Esophagus muscularis mucosa (tissue), 3 donors: ENCODE measurements at regions not wholly inside any gene's neighbourhood (a gene's known extent, or its start where the extent isn't known, plus 50 kb on each side); places are given as distances from the start of the nearest gene placed in this dataset.

Experiments
- POLR2AphosphoS5 ChIP-seq, 2 donors: sonication (generic); formaldehyde crosslinking; IDR thresholded peaks; one replicate each; pipeline ENCODE4 v1.6.1; 2017; ENCODE audit warnings: antibody characterized with exemption in 2 of 2
- TF ChIP-seq, protein P1 (sequence below), 3 experiments: fragments of 200-600 bp in 2 of 3; fragments of 450-650 bp in 1 of 3; sonication (generic) in 2 of 3; IDR thresholded peaks; one replicate each; pipeline ENCODE4 v1.5.1; 2017 to 2019; ENCODE audit warnings: antibody characterized with exemption in 3 of 3, mild to moderate bottlenecking in 2 of 3, moderate library complexity in 1 of 3

DNA sequence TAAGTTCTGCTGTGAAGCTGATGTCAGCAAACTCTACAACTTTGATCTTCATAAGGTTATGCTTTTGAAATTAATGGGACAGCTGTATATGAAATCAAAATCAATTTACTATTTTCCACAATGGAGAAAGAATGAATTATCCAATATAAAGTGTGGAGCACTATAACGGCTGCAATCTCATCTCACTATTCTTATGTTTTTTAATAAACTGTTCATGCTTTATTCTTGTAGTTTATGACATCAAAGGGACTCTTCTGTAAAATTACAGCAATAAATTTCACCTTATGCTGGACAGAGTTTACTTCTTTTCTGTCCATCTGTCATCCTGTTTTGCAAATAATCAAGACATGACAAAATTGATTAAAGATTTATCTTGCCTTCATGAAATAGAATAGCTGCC lies 192.5 kb downstream of the TECRL start:
- no peak for TF ChIP-seq POLR2AphosphoS5 (IDR thresholded peaks at IDR 0.05)
- TF ChIP-seq, protein P1, sequence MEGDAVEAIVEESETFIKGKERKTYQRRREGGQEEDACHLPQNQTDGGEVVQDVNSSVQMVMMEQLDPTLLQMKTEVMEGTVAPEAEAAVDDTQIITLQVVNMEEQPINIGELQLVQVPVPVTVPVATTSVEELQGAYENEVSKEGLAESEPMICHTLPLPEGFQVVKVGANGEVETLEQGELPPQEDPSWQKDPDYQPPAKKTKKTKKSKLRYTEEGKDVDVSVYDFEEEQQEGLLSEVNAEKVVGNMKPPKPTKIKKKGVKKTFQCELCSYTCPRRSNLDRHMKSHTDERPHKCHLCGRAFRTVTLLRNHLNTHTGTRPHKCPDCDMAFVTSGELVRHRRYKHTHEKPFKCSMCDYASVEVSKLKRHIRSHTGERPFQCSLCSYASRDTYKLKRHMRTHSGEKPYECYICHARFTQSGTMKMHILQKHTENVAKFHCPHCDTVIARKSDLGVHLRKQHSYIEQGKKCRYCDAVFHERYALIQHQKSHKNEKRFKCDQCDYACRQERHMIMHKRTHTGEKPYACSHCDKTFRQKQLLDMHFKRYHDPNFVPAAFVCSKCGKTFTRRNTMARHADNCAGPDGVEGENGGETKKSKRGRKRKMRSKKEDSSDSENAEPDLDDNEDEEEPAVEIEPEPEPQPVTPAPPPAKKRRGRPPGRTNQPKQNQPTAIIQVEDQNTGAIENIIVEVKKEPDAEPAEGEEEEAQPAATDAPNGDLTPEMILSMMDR (IDR thresholded peaks at IDR 0.05) = no peak
